H9 (cell line): ENCODE measurements at regions not wholly inside any gene's neighbourhood (a gene's known extent, or its start where the extent isn't known, plus 50 kb on each side); places are given as distances from the start of the nearest gene placed in this dataset.

Experiments used
- DNase-seq: peaks from one replicate; pipeline ENCODE4 v3.0.0-alpha.2; 2017
- H2AFZ ChIP-seq: one replicate; pipeline ENCODE4 v1.6.1; 2013; ENCODE audit warnings: mild to moderate bottlenecking, low read length, control low read depth, moderate library complexity
- H2AK5ac ChIP-seq: 2 replicates; pipeline ENCODE4 v1.6.1; 2013; ENCODE audit warnings: low read length, control low read depth, mixed read lengths; ENCODE audit not compliant: insufficient read length
- H2BK120ac ChIP-seq: one replicate; pipeline ENCODE4 v1.6.1; 2013; ENCODE audit warnings: low read depth, mild to moderate bottlenecking, low read length, control low read depth, inconsistent platforms; ENCODE audit not compliant: poor library complexity, severe bottlenecking
- H2BK12ac ChIP-seq: 2 replicates; pipeline ENCODE4 v1.6.1; 2013; ENCODE audit warnings: low read length, control low read depth, mixed read lengths, low read depth; ENCODE audit not compliant: insufficient read length
- H2BK15ac ChIP-seq: 2 replicates; pipeline ENCODE4 v1.6.1; 2013; ENCODE audit warnings: low read depth, low read length, control low read depth
- H2BK20ac ChIP-seq: one replicate; pipeline ENCODE4 v1.6.1; 2013; ENCODE audit warnings: low read depth, mild to moderate bottlenecking, low read length, control low read depth, inconsistent platforms; ENCODE audit not compliant: poor library complexity, severe bottlenecking
- H2BK5ac ChIP-seq: 2 replicates; pipeline ENCODE4 v1.6.1; 2013; ENCODE audit warnings: low read length, control low read depth, mixed read lengths; ENCODE audit not compliant: insufficient read length
- H3K14ac ChIP-seq: 2 replicates; pipeline ENCODE4 v1.6.1; 2013; ENCODE audit warnings: low read length, control low read depth; ENCODE audit not compliant: insufficient read depth
- H3K18ac ChIP-seq: 2 replicates; pipeline ENCODE4 v1.6.1; 2013; ENCODE audit warnings: low read depth, mild to moderate bottlenecking, mixed read lengths, low read length, control low read depth; ENCODE audit not compliant: insufficient read length
- H3K23ac ChIP-seq: 2 replicates; pipeline ENCODE4 v1.6.1; 2013; ENCODE audit warnings: low read length, control low read depth, mixed read lengths, low read depth; ENCODE audit not compliant: insufficient read length
- H3K23me2 ChIP-seq: 2 replicates; pipeline ENCODE4 v1.6.1; 2013; ENCODE audit warnings: low read depth, mild to moderate bottlenecking, mixed read lengths, low read length, control low read depth; ENCODE audit not compliant: insufficient read length, poor library complexity, severe bottlenecking
- H3K27ac ChIP-seq: 2 replicates; pipeline ENCODE4 v1.5.1; 2013; ENCODE audit warnings: low read length, control low read depth, mixed read lengths, low read depth; ENCODE audit not compliant: insufficient read length
- H3K27me3 ChIP-seq: 2 replicates; pipeline ENCODE4 v1.6.1; 2013; ENCODE audit warnings: low read length, control low read depth, inconsistent platforms; ENCODE audit not compliant: insufficient read depth
- H3K4ac ChIP-seq: 2 replicates; pipeline ENCODE4 v1.6.1; 2013; ENCODE audit warnings: low read depth, mild to moderate bottlenecking, control low read depth, inconsistent platforms, low read length, moderate library complexity
- H3K4me1 ChIP-seq: 2 replicates; pipeline ENCODE4 v1.6.1; 2013; ENCODE audit warnings: low read length, control low read depth, inconsistent platforms; ENCODE audit not compliant: insufficient read depth
- H3K4me2 ChIP-seq: 2 replicates; pipeline ENCODE4 v1.6.1; 2013; ENCODE audit warnings: low read length, control low read depth, mixed read lengths; ENCODE audit not compliant: insufficient read length, insufficient read depth
- H3K56ac ChIP-seq: 2 replicates; pipeline ENCODE4 v1.6.1; 2013; ENCODE audit warnings: low read depth, mild to moderate bottlenecking, mixed read lengths, low read length, control low read depth; ENCODE audit not compliant: insufficient read length
- H3K79me1 ChIP-seq: 2 replicates; pipeline ENCODE4 v1.6.1; 2013; ENCODE audit warnings: low read depth, mild to moderate bottlenecking, moderate library complexity, low read length, control low read depth, inconsistent platforms; ENCODE audit not compliant: insufficient read depth, poor library complexity, severe bottlenecking
- H3K79me2 ChIP-seq: 2 replicates; pipeline ENCODE4 v1.6.1; 2013; ENCODE audit warnings: low read length, control low read depth, inconsistent platforms; ENCODE audit not compliant: insufficient read depth
- H3K9ac ChIP-seq: 2 replicates; pipeline ENCODE4 v1.6.1; 2013; ENCODE audit warnings: low read length, control low read depth, mixed read lengths; ENCODE audit not compliant: insufficient read length; ENCODE audit errors: extremely low read depth
- H3K9me3 ChIP-seq: one replicate; pipeline ENCODE4 v1.6.1; 2013; ENCODE audit warnings: low read depth, low read length, inconsistent platforms; ENCODE audit not compliant: control insufficient read depth
- H3T11ph ChIP-seq: one replicate; pipeline ENCODE4 v1.6.1; 2013; ENCODE audit warnings: mild to moderate bottlenecking, low read length, control low read depth, inconsistent platforms
- H4K20me1 ChIP-seq: one replicate; pipeline ENCODE4 v1.6.1; 2013; ENCODE audit not compliant: control insufficient read depth, insufficient read length, insufficient read depth
- H4K5ac ChIP-seq: 2 replicates; pipeline ENCODE4 v1.6.1; 2013; ENCODE audit warnings: low read depth, mild to moderate bottlenecking, mixed read lengths, low read length, control low read depth; ENCODE audit not compliant: insufficient read length
- H4K8ac ChIP-seq: replicated peaks from 2 replicates; pipeline ENCODE4 v1.6.1; 2013; ENCODE audit warnings: low read length, control low read depth, mixed read lengths, low read depth; ENCODE audit not compliant: insufficient read length
- H4K91ac ChIP-seq: 2 replicates; pipeline ENCODE4 v1.6.1; 2013; ENCODE audit warnings: low read depth, mild to moderate bottlenecking, moderate library complexity, mixed read lengths, low read length, control low read depth; ENCODE audit not compliant: insufficient read length
- H3K27ac Mint-ChIP-seq, 3 experiments: 2 replicates in 2 of 3; 3 replicates in 1 of 3; pipeline ENCODE4 v1.8.0; 2020 to 2021; ENCODE audit warnings: mixed read lengths in 3 of 3, mild to moderate bottlenecking in 1 of 3, moderate library complexity in 1 of 3
- H3K27me3 Mint-ChIP-seq: 2 replicates; pipeline ENCODE4 v1.8.0; 2021; ENCODE audit warnings: low read depth, mild to moderate bottlenecking, moderate library complexity, mixed read lengths
- H3K36me3 Mint-ChIP-seq, 3 experiments: 2 replicates in 2 of 3; 3 replicates in 1 of 3; pipeline ENCODE4 v1.8.0; 2020 to 2021; ENCODE audit warnings: low read depth in 3 of 3, mixed read lengths in 3 of 3; ENCODE audit not compliant: insufficient read depth in 1 of 3
- H3K4me1 Mint-ChIP-seq, 2 experiments: 2 replicates each; pipeline ENCODE4 v1.8.0; 2020; ENCODE audit warnings: mixed read lengths in 2 of 2
- H3K4me3 Mint-ChIP-seq, 2 experiments: 2 replicates in 1 of 2; 3 replicates in 1 of 2; pipeline ENCODE4 v1.8.0; 2020 to 2021; ENCODE audit warnings: mild to moderate bottlenecking in 2 of 2, mixed read lengths in 2 of 2, moderate library complexity in 1 of 2
- H3K9me3 Mint-ChIP-seq, 2 experiments: 2 replicates in 1 of 2; 3 replicates in 1 of 2; pipeline ENCODE4 v1.8.0; 2020; ENCODE audit warnings: mild to moderate bottlenecking in 2 of 2, mixed read lengths in 2 of 2, moderate library complexity in 1 of 2
- CTCF ChIP-seq: fragments of 200-600 bp; sonication (generic); conservative IDR thresholded peaks from 3 replicates; pipeline ENCODE4 v1.8.0; 2021; ENCODE audit warnings: antibody characterized with exemption, mild to moderate bottlenecking
- WGBS: extraction: QIAGEN DNeasy Blood & Tissue Kit; methylation state at CpG from one replicate; pipeline ENCODE4 v1.1.7; 2013; ENCODE audit warnings: missing lambda C conversion rate, low lambda C conversion rate, mixed read lengths; ENCODE audit not compliant: insufficient read length; ENCODE audit errors: extremely low coverage; 5-methylcytosine and 5-hydroxymethylcytosine counted together

GRCh38 chr10:118908557-118909256 lies 120.8 kb upstream of the NANOS1 start:
- H3K9me3 ChIP-seq: no peaks in the 10 kb centered on the region
- Mint-ChIP-seq H3K27ac (no peak overlapping the region; a peak in 1 of 7 replicates), H3K4me1 (peaks cover 1 to 3% of the 10 kb centered on the region in 2 experiments; a peak in 3 of 4 replicates), H3K4me3 (no peak overlapping the region), H3K9me3 (no peaks in the 10 kb centered on the region), H3K36me3 (no peaks in the 10 kb centered on the region), H3K27me3 (no peaks in the 10 kb centered on the region; the same call in 1 of the 2 replicates)
- H4K91ac ChIP-seq: no peak overlapping the region
- H3K56ac ChIP-seq: no peak overlapping the region
- H3K4me1 ChIP-seq: no peaks in the 10 kb centered on the region
- no peak overlapping the region for H2BK5ac ChIP-seq
- no peak overlapping the region for H2AFZ ChIP-seq
- H3K18ac ChIP-seq: no peak overlapping the region
- H2AK5ac ChIP-seq: no peak overlapping the region
- H3K23me2 ChIP-seq: no peaks in the 10 kb centered on the region
- no peak overlapping the region for H3K9ac ChIP-seq
- H3K79me2 ChIP-seq: no peaks in the 10 kb centered on the region
- no peak for DNase-seq
- no peak for TF ChIP-seq CTCF
- no peak overlapping the region for H4K5ac ChIP-seq
- no peaks in the 10 kb centered on the region for H4K20me1 ChIP-seq
- H3T11ph ChIP-seq: no peak overlapping the region
- no peak overlapping the region for H3K23ac ChIP-seq
- no peaks in the 10 kb centered on the region for H3K79me1 ChIP-seq
- no peak overlapping the region for H3K27ac ChIP-seq
- no peak overlapping the region for H2BK15ac ChIP-seq
- WGBS: no CpG with 5 or more reads among the region's 16 CpGs
- no peak overlapping the region for H3K4ac ChIP-seq
- H2BK120ac ChIP-seq: no peak overlapping the region
- no peak overlapping the region for H2BK20ac ChIP-seq
- no peaks in the 10 kb centered on the region for H3K27me3 ChIP-seq
- H3K4me2 ChIP-seq: no peak overlapping the region
- H2BK12ac ChIP-seq: no peak overlapping the region
- no peak overlapping the region for H4K8ac ChIP-seq
- H3K14ac ChIP-seq: no peak overlapping the region
